GM23338 (cell line): ENCODE measurements at regions not wholly inside any gene's neighbourhood (a gene's known extent, or its start where the extent isn't known, plus 50 kb on each side); places are given as distances from the start of the nearest gene placed in this dataset.

ENCODE experiments used
- ATAC-seq: fragments of 200-7000 bp; cut with Tn5 transposase; 3 replicates; pipeline ENCODE4 v1.9.1; 2020
- DNase-seq: peaks from one replicate; pipeline ENCODE4 v3.0.0-alpha.2; 2015; ENCODE audit warnings: low spot score
- H2AFZ ChIP-seq: fragments of 200-600 bp; sonication (generic); 2 replicates; pipeline ENCODE4 v1.8.0; 2016; ENCODE audit warnings: antibody characterized with exemption, mild to moderate bottlenecking, moderate library complexity
- H3F3A ChIP-seq: fragments of 200-600 bp; sonication (generic); replicated peaks from 2 replicates; pipeline ENCODE4 v1.8.0; 2017; ENCODE audit warnings: antibody characterized with exemption, mixed run types, low read depth
- H3K27ac ChIP-seq: fragments of 200-600 bp; sonication (generic); 2 replicates; pipeline ENCODE4 v1.6.1; 2016; ENCODE audit warnings: low read depth
- H3K27me3 ChIP-seq: fragments of 200-600 bp; sonication (generic); 2 replicates; pipeline ENCODE4 v1.8.0; 2016; ENCODE audit warnings: mild to moderate bottlenecking, mixed run types, moderate library complexity; ENCODE audit not compliant: insufficient read depth
- H3K36me3 ChIP-seq: fragments of 200-600 bp; sonication (generic); 2 replicates; pipeline ENCODE4 v1.8.0; 2016; ENCODE audit warnings: mild to moderate bottlenecking; ENCODE audit not compliant: insufficient read depth
- H3K4me1 ChIP-seq: fragments of 200-600 bp; sonication (generic); 2 replicates; pipeline ENCODE4 v1.8.0; 2016; ENCODE audit warnings: mild to moderate bottlenecking, moderate library complexity; ENCODE audit not compliant: insufficient read depth
- H3K4me2 ChIP-seq: fragments of 200-600 bp; sonication (generic); 2 replicates; pipeline ENCODE4 v1.7.1; 2017; ENCODE audit warnings: mixed run types
- H3K4me3 ChIP-seq: fragments of 200-600 bp; sonication (generic); 2 replicates; pipeline ENCODE4 v1.6.1; 2016; ENCODE audit warnings: mixed run types
- H3K79me2 ChIP-seq: fragments of 200-600 bp; sonication (generic); replicated peaks from 2 replicates; pipeline ENCODE4 v1.8.0; 2017; ENCODE audit warnings: mild to moderate bottlenecking; ENCODE audit not compliant: insufficient read depth
- H3K9me2 ChIP-seq: fragments of 200-600 bp; sonication (generic); 2 replicates; pipeline ENCODE4 v1.8.0; 2017; ENCODE audit not compliant: insufficient read depth
- H4K20me1 ChIP-seq: fragments of 200-600 bp; sonication (generic); replicated peaks from 2 replicates; pipeline ENCODE4 v1.8.0; 2017; ENCODE audit warnings: mild to moderate bottlenecking; ENCODE audit not compliant: insufficient read depth
- H3K27ac Mint-ChIP-seq: 2 replicates; pipeline ENCODE4 v1.8.0; 2020; ENCODE audit warnings: inconsistent platforms, mild to moderate bottlenecking, moderate library complexity, mixed read lengths
- H3K27me3 Mint-ChIP-seq: 3 replicates; pipeline ENCODE4 v1.8.0; 2022; ENCODE audit warnings: low read depth, mild to moderate bottlenecking, moderate library complexity, mixed read lengths, inconsistent platforms; ENCODE audit not compliant: insufficient read depth, poor library complexity
- H3K36me3 Mint-ChIP-seq: 3 replicates; pipeline ENCODE4 v1.8.0; 2021; ENCODE audit warnings: low read depth, mild to moderate bottlenecking, inconsistent platforms, moderate library complexity, mixed read lengths
- H3K4me1 Mint-ChIP-seq: 3 replicates; pipeline ENCODE4 v1.8.0; 2020; ENCODE audit warnings: mild to moderate bottlenecking, inconsistent platforms, mixed read lengths
- H3K4me3 Mint-ChIP-seq: 3 replicates; pipeline ENCODE4 v1.8.0; 2021; ENCODE audit warnings: moderate library complexity, mild to moderate bottlenecking, inconsistent platforms, mixed read lengths
- H3K9me3 Mint-ChIP-seq: 3 replicates; pipeline ENCODE4 v1.8.0; 2020; ENCODE audit warnings: moderate library complexity, mild to moderate bottlenecking, inconsistent platforms, mixed read lengths
- CREB1 ChIP-seq: fragments of 250-450 bp; sonication (Bioruptor Pico); IDR thresholded peaks from 2 replicates; pipeline ENCODE4 v1.5.0; 2020; ENCODE audit warnings: low read depth, mild to moderate bottlenecking, moderate library complexity
- CTCF ChIP-seq, 2 experiments: fragments of 200-600 bp in 1 of 2; sonication (generic) in 1 of 2; conservative IDR thresholded peaks; 2 replicates each; pipeline versions ENCODE4 v1.5.1 to v1.6.1; 2016 to 2017; ENCODE audit warnings: antibody characterized with exemption in 2 of 2, low read depth in 2 of 2, mild to moderate bottlenecking in 2 of 2, moderate library complexity in 1 of 2
- ETS1 ChIP-seq: IDR thresholded peaks from 2 replicates; pipeline ENCODE4 v1.6.1; 2016; ENCODE audit warnings: antibody characterized with exemption
- EZH2 ChIP-seq: fragments of 200-600 bp; sonication (generic); IDR thresholded peaks from one replicate; pipeline ENCODE4 v1.8.0; 2017; ENCODE audit warnings: antibody characterized with exemption, mild to moderate bottlenecking, low read depth; ENCODE audit not compliant: unreplicated experiment
- EZH2phosphoT487 ChIP-seq: fragments of 200-600 bp; sonication (generic); IDR thresholded peaks from one replicate; pipeline ENCODE4 v1.8.1; 2018; ENCODE audit warnings: antibody characterized with exemption; ENCODE audit not compliant: unreplicated experiment
- JUNB ChIP-seq: IDR thresholded peaks from one replicate; pipeline ENCODE4 v1.6.1; 2016; ENCODE audit warnings: antibody characterized with exemption; ENCODE audit not compliant: unreplicated experiment
- NANOG ChIP-seq: IDR thresholded peaks from 2 replicates; pipeline ENCODE4 v1.6.1; 2016; ENCODE audit warnings: antibody characterized with exemption, borderline replicate concordance
- POLR2AphosphoS5 ChIP-seq: IDR thresholded peaks from 2 replicates; pipeline ENCODE4 v1.6.1; 2016; ENCODE audit warnings: antibody characterized with exemption, low read depth
- REST ChIP-seq: IDR thresholded peaks from one replicate; pipeline ENCODE4 v1.6.1; 2018; ENCODE audit warnings: antibody characterized with exemption; ENCODE audit not compliant: unreplicated experiment
- STAT1 ChIP-seq: IDR thresholded peaks from one replicate; pipeline ENCODE4 v1.6.1; 2016; ENCODE audit warnings: antibody characterized with exemption; ENCODE audit not compliant: unreplicated experiment
- ZNF114 ChIP-seq: fragments of 250-450 bp; sonication (Bioruptor Pico); IDR thresholded peaks from 2 replicates; pipeline ENCODE4 v1.5.0; 2020; ENCODE audit warnings: mild to moderate bottlenecking, moderate library complexity
- ZNF331 ChIP-seq: fragments of 250-450 bp; sonication (Bioruptor Pico); IDR thresholded peaks from 2 replicates; pipeline ENCODE4 v1.5.0; 2020; ENCODE audit warnings: low read depth, mild to moderate bottlenecking, moderate library complexity
- ZNF462 ChIP-seq: fragments of 250-450 bp; sonication (Bioruptor Pico); IDR thresholded peaks from 2 replicates; pipeline ENCODE4 v1.5.0; 2020; ENCODE audit warnings: mild to moderate bottlenecking, moderate library complexity

GRCh38 chr12:24537083-24537860 lies 411.6 kb downstream of the BCAT1 start:
- no peaks in the 10 kb centered on the region for H3K27me3 ChIP-seq
- H3K79me2 ChIP-seq, result no peaks in the 10 kb centered on the region
- no peak overlapping the region for H3K4me2 ChIP-seq
- Mint-ChIP-seq H3K4me1 (peaks cover 16% of the 10 kb centered on the region; the same call in 2 of the 3 replicates), H3K27me3 (no peaks in the 10 kb centered on the region), H3K36me3 (no peaks in the 10 kb centered on the region), H3K9me3 (no peaks in the 10 kb centered on the region), H3K4me3 (no peak overlapping the region), H3K27ac (no peak overlapping the region)
- H3K4me1 ChIP-seq, result peaks cover 7% of the 10 kb centered on the region
- TF ChIP-seq CTCF (conservative IDR thresholded peaks at IDR 0.05; ENCODE audit: low read depth in 2 of 2), result no peak
- TF ChIP-seq ZNF331 (CRISPR knock-in tag), result no peak
- TF ChIP-seq REST, result no peak
- no peak for TF ChIP-seq EZH2
- no peak for TF ChIP-seq STAT1
- TF ChIP-seq POLR2AphosphoS5, result no peak
- TF ChIP-seq JUNB, result no peak
- TF ChIP-seq CREB1 (CRISPR knock-in tag), result no peak
- TF ChIP-seq EZH2phosphoT487, result no peak
- TF ChIP-seq ZNF114 (CRISPR knock-in tag), result no peak
- TF ChIP-seq ETS1, result no peak
- TF ChIP-seq ZNF462, result no peak
- no peak for TF ChIP-seq NANOG
- H3K9me2 ChIP-seq, result no peaks in the 10 kb centered on the region
- H3K36me3 ChIP-seq, result no peaks in the 10 kb centered on the region
- no peak for ATAC-seq
- H3F3A ChIP-seq, result no peaks in the 10 kb centered on the region
- H2AFZ ChIP-seq, result no peak overlapping the region
- H3K4me3 ChIP-seq, result no peak overlapping the region
- H4K20me1 ChIP-seq, result no peaks in the 10 kb centered on the region
- no peak overlapping the region for H3K27ac ChIP-seq
- no peak for DNase-seq
